ENCODE measurements at regions not wholly inside any gene's neighbourhood (a gene's known extent, or its start where the extent isn't known, plus 50 kb on each side); places are given as distances from the start of the nearest gene placed in this dataset.
"Not testable (repeated sequence)": the region's sequence is repeated elsewhere in the genome, so short reads cannot be mapped to it uniquely, and the experiment has no call there.

DNA sequence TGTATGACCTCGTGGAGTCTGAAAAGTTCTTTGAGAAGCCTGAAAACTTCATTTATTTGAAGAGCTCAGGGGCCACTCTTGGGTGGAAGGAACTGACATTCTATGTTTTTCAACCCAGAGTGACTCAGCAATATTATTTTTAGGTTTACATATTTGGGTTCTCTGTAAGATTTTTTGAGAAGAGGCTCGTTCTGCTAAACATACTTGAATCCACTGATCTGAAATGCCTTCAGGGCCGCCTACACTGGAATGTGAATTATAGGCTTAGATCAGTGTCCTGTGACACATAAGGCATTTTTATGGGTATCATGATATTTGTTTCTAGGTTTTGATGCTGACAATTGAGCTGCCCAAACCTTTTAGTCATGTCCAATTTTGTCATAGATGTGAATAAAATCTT lies 86.2 kb downstream of the PSAT1 start:
- DNase-seq (ENCODE audit: low read depth, low spot score), result no peak
- no peak overlapping the region for H3K4me3 ChIP-seq (ENCODE audit: low read length)

DNA sequence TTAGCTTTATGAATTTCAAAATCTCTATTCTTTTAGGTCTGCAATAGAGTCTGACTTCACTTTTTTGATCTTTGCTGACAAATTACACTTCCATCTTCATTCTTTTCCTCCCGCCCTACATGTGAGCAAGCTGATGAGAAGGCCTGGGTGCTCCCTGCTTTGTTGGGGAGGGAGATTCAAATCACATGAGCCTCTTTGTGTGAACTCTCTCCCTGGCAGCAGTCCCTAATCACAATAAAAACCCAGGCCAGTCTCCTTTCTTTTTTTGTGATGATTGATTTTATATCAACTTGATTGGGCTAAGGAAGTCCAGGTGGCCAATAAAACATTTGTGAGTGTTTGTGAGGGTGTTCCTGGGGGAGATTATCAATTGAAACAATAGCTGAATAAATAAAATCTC lies 89.4 kb downstream of the PSAT1 start:
- H3K4me3 ChIP-seq (ENCODE audit: low read length), result no peak overlapping the region
- DNase-seq (ENCODE audit: low read depth, low spot score), result no peak

DNA sequence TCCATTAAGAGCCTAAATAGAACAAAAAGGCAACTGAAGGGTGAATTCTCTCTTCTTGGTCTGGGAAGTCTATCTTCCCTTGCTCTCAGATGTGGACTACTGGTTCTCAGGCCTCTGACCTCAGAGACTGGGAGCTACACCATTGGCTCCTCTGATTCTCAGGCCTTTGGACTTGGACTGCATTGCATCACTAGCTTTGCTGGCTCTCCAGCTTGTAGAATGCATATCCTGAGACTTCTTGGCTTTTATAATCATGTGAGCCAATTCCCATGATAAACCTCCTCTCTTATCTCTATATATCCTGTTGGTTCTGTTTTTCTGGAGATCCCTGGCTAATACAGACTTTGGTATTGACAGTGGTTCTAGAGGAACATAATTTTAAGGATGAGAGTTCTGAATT lies 89.8 kb downstream of the PSAT1 start:
- no peak for DNase-seq (ENCODE audit: low read depth, low spot score)
- H3K4me3 ChIP-seq (ENCODE audit: low read length), result no peak overlapping the region

GRCh38 chr9:78393340-78393739 lies 96.4 kb downstream of the PSAT1 start:
- no peak for DNase-seq (ENCODE audit: low read depth, low spot score)
- H3K4me3 ChIP-seq (ENCODE audit: low read length), result no peak overlapping the region

GRCh38 chr9:78393932-78394331 lies 97.0 kb downstream of the PSAT1 start:
- DNase-seq (ENCODE audit: low read depth, low spot score), result no peak
- no peak overlapping the region for H3K4me3 ChIP-seq (ENCODE audit: low read length)

DNA sequence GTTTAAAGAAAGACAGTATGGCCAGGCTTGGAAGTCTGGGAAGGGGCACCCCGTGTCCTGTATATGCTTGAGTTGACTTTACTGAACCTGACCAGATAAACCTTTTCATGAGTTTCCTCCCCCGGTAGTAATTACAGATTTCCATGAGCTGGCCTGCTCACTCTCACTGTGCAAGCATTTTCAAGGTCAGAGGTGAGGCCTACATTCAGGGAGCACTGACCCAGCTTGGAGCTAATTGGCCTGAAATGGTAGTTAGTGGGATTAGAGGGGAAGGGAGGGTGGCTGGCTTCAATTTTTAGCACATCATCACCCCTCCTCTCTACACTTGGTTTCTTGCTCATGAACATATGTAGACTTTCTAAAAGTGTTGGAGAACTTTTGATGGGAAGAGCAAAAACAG lies 99.2 kb downstream of the PSAT1 start:
- DNase-seq (ENCODE audit: low read depth, low spot score), result no peak
- no peak overlapping the region for H3K4me3 ChIP-seq (ENCODE audit: low read length)

DNA sequence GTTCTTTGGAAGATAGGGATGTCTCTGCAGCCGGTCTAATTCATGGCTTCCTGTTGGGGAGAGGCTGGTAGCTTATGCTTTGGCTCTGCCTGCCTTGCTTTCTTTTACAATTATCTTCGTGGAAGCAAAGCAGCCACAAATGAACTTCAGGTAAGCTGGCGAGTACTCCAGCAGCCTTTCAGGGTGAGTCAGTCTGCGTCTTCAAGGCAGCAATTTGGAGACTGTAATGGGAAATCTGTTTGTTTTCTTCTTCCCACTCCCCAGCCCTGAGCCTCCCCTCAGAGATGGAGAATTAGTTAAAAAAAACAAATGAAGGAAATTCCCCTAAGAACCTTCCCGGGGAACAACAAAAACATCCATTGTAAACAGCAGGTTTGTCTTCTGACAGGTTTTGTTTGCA lies 100.1 kb downstream of the PSAT1 start:
- no peak overlapping the region for H3K4me3 ChIP-seq (ENCODE audit: low read length)
- no peak for DNase-seq (ENCODE audit: low read depth, low spot score)

GRCh38 chr9:78397454-78397853 lies 100.5 kb downstream of the PSAT1 start:
- H3K4me3 ChIP-seq (ENCODE audit: low read length), result no peak overlapping the region
- DNase-seq (ENCODE audit: low read depth, low spot score), result no peak

DNA sequence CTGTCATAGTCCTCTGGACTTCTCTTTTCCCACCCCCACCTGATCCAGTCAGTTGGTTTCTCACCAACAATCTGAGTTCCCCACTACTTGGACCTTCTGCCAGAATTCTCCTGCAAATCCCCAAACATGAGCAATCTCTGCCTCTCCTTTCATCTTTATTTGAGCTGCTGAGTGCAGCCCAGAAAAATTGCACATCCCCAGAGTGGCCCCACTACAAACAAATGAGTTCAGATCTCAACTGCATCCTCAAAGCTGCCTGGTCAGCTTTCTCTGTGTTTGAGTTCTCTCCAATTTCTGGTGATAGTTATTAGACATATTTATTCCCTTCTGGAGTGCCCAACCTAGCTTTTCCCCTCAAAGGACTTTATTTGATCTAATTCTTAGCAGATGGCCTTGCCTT lies 102.2 kb downstream of the PSAT1 start:
- no peak for DNase-seq (ENCODE audit: low read depth, low spot score)
- no peak overlapping the region for H3K4me3 ChIP-seq (ENCODE audit: low read length)

DNA sequence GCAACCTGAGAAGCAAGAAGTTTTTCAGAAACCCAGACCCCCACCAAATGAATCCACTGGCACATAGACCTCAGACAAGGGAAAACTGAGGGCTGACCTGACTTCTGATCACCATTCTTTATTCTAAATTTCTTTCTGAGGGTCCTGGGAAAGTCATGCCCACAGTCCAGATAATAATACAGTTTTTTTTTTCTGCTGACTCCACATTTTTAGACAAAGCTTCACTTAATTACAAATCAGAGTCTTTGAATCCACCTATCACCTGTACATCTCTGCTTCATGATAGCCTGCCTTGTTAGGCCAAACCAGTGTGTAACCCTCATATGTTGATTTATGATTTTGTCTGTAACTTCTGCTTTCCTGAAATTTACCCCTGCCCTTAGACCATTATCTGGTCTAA lies 103.6 kb downstream of the PSAT1 start:
- H3K4me3 ChIP-seq (ENCODE audit: low read length), result no peak overlapping the region
- DNase-seq (ENCODE audit: low read depth, low spot score), result no peak

DNA sequence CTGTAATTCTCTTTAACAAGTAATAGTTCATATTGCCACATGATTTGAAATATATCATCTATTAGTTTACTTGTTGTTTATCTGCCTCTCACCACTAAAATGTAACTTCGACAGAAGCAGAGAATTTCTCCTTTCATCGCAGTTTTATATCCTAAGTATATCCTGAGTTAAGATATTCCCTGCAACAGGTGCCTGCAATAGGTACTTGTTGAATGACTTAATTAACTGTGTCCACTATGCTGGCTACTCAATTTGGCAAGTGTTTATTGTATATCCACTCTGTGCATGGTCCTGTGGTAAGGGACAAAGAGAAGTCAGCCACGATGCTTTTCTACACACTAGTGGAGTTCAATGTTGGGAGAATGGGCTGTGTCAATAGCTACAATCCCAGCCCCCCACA lies 108.5 kb downstream of the PSAT1 start:
- H3K4me3 ChIP-seq (ENCODE audit: low read length), result no peak overlapping the region
- DNase-seq (ENCODE audit: low read depth, low spot score), result no peak

DNA sequence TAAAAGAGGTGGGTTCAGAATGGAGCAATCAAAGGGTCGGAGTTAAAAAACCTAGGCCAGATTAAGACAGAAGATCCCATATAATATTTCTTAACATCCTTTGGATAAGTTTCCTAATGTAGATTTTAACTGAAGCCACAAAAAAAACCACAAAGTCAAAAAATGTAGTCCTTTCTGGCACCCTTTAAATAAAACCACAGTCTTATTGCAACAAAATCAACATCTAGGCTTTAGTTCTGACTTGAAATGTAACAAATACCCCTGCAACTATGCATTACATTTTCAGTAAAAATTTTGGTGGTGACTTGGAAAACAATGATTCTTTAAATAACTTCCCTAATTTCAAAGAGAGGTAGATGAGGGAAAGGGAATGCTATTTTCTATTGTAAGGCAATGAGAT lies 109.2 kb downstream of the PSAT1 start:
- no peak overlapping the region for H3K4me3 ChIP-seq (ENCODE audit: low read length)
- DNase-seq (ENCODE audit: low read depth, low spot score), result no peak

DNA sequence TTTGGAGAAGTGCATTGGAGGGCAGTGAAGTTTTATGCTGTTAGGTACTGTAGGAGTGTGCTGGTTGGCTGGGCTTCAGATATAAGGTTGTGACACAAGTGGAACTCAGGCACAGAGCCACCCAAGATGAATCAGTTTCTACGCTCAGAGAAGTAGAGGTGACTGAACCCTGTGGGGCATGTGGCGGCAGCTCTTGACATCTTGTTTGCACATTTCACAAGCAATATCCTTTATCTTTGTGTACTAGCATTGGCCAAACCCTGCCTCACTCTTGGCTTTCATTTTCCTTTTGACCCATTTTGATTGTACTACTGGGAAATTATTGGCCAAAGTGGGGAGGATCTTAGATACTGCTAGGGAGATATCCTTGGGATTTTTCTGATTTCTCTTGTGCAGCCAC lies 110.0 kb downstream of the PSAT1 start:
- no peak overlapping the region for H3K4me3 ChIP-seq (ENCODE audit: low read length)
- no peak for DNase-seq (ENCODE audit: low read depth, low spot score)

DNA sequence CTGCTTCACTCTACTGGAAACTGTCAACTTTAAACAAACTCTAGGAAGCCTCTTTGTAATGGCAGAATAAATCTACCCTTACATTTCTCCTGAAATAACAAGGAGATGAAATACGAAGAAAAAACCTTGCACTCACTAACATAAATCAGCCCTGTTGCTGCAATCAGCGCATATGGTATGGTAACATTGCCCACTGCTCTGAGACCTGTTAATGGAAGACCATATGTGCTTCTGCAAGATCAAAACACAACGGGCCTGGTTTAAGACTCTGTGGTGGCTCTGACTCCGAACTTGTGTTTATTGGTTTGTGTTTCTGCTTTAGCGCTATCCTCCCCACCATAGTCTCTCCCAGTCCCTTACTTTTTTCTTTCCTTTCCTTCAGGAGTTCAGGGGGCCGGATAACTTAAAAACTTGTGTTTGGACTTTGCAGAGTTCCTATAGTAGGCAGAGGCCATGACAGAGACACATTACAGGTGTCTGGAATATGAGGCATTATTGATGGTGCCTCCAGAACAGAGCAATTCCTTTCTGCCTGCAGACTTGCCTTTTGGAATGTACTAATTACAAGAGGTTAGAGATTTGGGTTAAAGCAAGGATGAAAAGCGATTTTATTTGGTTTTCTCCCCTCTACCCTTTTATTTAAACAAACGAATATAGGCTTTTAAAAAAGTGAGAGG lies 110.8 kb downstream of the PSAT1 start:
- no peak overlapping the region for H3K4me3 ChIP-seq (ENCODE audit: low read length)
- no peak for DNase-seq (ENCODE audit: low read depth, low spot score)

GRCh38 chr9:78408388-78408787 lies 111.5 kb downstream of the PSAT1 start:
- DNase-seq (ENCODE audit: low read depth, low spot score), result no peak
- no peak overlapping the region for H3K4me3 ChIP-seq (ENCODE audit: low read length)

DNA sequence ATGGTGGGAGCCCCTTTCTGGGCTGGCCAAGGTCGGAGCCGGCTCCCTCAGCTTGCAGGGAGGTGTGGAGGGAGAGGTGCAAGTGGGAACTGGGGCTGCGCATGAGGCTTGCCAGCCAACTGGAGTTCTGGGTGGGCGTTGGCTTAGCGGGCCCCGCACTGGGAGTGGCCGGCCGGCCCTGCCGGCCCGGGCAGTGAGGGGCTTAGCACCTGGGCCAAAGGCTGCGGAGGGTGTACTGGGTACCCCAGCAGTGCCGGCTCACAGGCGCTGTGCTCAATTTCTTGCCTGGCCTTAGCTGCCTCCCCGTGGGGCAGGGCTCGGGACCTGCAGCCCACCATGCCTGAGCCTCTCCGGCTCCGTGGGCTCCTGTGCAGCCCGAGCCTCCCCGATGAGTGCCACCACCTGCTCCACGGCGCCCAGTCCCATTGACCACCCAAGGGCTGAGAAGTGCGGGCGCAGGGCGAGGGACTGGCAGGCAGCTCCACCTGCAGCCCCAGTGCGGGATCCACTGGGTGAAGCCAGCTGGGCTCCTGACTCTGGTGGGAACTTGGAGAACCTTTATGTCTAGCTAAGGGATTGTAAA lies 113.1 kb downstream of the PSAT1 start:
- not testable (repeated sequence) for DNase-seq (ENCODE audit: low read depth, low spot score)

DNA sequence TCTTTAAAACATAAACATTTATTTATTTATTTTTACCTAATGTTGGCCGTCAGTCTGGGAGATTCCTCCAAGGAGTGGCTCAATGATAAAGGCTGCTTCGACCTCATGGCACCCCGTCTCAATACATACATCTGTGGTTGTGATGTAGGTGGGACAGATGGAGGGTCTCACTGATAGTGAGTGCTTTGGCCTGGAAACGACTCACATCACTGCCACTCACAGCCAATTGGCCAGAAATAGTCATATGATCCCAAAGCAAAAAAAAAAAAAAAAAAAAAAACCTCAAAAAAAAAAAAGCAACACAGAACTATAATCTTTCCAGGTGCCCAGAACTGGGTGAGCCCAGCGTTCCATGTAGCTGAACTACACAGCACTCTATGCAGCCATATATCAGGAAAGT lies 125.4 kb downstream of the PSAT1 start:
- DNase-seq (ENCODE audit: low read depth, low spot score), result no peak
- H3K4me3 ChIP-seq (ENCODE audit: low read length), result no peak overlapping the region

More for the DNA sequence above, 113.1 kb downstream of the PSAT1 start:
- H3K4me3 ChIP-seq (ENCODE audit: low read length), result not testable (repeated sequence)

GRCh38 chr9:78424299-78424698 lies 127.4 kb downstream of the PSAT1 start:
- no peak for DNase-seq (ENCODE audit: low read depth, low spot score)

DNA sequence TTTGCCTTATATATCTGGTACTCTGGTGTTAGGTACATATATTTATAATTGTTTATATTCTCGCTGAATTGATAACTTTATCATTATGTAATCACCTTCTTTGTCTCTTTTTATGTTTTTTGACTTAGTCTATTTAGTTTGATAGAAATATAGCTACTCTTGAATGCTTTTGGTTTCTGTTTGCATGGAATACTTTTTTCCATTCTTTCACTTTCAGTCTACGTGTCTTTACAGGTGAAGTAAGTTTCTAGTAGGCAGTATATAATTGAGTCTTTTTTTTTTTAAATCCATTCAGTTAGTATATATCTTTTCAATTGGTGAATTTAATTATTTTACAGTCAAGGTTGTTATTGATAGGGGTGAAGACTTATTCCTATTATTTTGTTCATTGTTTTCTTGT lies 131.7 kb downstream of the PSAT1 start:
- no peak for DNase-seq (ENCODE audit: low read depth, low spot score)
- no peak overlapping the region for H3K4me3 ChIP-seq (ENCODE audit: low read length)

More at GRCh38 chr9:78424299-78424698, 127.4 kb downstream of the PSAT1 start:
- H3K4me3 ChIP-seq (ENCODE audit: low read length), result no peak overlapping the region

DNA sequence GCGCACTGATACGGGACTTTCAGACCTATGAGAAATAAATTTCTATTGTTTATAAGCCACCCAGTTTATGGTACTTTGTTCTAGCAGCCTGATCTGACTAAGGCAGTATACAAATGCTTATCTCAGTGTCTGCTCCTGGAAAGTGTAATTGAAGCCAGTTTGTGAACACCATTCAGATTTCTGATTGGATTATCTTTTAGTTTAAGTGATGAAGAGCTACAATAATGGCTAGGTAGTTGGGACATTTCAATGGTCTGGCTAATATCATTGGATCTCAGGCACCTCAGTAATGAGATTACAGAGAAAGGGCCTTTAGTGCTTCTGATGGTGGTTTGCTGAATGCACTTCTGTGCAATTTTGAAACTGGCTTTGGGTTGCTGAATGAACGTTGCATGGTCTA lies 133.5 kb downstream of the PSAT1 start:
- no peak overlapping the region for H3K4me3 ChIP-seq (ENCODE audit: low read length)
- no peak for DNase-seq (ENCODE audit: low read depth, low spot score)

DNA sequence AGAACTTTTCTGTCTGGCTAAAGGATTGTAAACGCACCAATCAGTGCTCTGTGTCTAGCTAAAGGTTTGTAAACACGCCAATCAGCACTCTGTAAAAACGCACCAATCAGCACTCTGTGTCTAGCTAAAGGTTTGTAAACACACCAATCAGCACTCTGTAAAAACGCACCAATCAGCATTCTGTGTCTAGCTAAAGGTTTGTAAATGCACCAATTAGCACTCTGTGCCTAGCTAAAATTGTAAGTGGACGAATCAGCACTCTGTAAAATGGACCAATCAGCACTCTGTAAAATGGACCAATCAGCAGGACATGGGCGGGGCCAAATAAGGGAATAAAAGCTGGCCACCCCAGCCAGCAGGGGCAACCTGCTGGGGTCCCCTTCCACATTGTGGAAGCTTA lies 134.1 kb downstream of the PSAT1 start:
- DNase-seq (ENCODE audit: low read depth, low spot score); H3K4me3 ChIP-seq (ENCODE audit: low read length): not testable (repeated sequence)

All from Jurkat, Clone E6-1 (cell line).